ENCODE measurements at regions not wholly inside any gene's neighbourhood (a gene's known extent, or its start where the extent isn't known, plus 50 kb on each side); places are given as distances from the start of the nearest gene placed in this dataset.

DNA sequence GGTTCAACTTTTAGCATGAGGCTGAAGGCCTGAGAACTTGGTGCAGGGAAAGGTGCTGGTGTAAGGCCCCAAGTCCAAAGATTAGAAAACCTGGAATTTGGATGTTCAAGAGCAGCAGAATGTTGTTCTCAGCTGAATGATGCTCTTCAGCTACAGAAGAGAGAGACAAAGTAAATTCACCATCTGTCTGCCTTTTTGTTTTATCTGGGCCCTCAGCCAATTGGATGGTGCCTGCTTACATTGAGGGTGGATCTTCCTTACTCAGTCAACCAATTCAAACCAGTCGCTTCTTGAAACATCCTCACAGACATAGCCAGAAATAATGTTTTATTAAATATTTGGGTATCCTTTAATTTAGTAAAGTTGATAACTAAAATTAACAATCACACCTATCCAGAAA is 748.2 kb upstream of the ADAMTS5 start:
- TF ChIP-seq POLR2A (IDR thresholded peaks at IDR 0.05) (no peak), EP300 (IDR thresholded peaks at IDR 0.05) (no peak), POLR2AphosphoS5 (IDR thresholded peaks at IDR 0.05) (no peak)
- TF ChIP-seq, protein P1, sequence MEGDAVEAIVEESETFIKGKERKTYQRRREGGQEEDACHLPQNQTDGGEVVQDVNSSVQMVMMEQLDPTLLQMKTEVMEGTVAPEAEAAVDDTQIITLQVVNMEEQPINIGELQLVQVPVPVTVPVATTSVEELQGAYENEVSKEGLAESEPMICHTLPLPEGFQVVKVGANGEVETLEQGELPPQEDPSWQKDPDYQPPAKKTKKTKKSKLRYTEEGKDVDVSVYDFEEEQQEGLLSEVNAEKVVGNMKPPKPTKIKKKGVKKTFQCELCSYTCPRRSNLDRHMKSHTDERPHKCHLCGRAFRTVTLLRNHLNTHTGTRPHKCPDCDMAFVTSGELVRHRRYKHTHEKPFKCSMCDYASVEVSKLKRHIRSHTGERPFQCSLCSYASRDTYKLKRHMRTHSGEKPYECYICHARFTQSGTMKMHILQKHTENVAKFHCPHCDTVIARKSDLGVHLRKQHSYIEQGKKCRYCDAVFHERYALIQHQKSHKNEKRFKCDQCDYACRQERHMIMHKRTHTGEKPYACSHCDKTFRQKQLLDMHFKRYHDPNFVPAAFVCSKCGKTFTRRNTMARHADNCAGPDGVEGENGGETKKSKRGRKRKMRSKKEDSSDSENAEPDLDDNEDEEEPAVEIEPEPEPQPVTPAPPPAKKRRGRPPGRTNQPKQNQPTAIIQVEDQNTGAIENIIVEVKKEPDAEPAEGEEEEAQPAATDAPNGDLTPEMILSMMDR (IDR thresholded peaks at IDR 0.05), result no peak
- ATAC-seq, result no peak
- H3K4me1 ChIP-seq, result peaks cover 0 to 5% (median 0%) of the 10 kb centered on the region in 3 donors
- no peaks in the 10 kb centered on the region for H3K36me3 ChIP-seq
- no peaks in the 10 kb centered on the region for H3K9me3 ChIP-seq
- H3K27ac ChIP-seq, result no peak overlapping the region
- H3K27me3 ChIP-seq, result no peaks in the 10 kb centered on the region
- 71% methylated on average over 1 of the region's 1 CpG for WGBS, 2 donors (ENCODE audit: low coverage in 1 of 2)
- H3K4me3 ChIP-seq, result no peak overlapping the region

DNA sequence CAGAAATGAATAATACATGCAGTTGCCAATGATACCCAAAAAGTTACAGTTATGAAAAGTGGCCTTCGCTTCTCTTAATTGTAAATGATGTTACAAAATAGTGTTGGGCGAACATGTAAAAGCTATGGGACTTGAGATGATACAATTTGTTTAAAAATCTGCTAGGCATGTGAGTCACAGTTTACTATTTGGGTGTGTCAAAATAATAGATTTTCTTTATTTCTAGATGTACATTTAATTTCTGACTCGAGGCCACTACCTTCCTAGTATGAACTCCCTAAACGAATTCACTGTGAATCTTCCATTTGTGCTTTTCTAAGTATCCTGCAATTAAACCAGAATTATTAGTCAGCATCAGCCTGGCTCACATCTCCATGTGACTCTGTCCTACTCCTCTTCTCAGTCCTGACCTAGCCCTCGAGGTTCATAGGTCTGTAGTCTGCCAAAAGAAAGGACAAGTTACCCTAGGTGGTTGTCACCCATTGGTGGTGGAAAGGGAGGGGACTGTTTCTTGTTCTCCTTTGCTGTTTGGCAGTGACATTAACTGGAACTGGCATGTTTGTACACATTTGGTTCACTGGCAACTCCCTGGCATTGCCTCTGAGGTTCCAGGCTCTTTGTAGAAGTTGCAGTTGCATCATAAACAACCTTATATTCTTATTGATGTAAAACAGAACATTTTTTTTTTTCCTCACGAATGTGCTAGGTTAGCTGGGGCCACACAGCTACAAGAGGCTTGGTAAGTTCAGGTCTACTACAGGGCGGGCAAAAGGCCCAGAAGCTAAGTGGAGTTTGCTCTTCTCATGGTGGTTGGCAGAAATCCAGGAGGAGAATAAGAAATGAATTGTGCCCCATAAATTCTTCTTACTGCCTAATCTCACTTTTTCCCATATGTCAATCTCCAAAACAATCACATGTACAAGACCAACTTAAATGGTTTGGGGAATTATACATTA is 746.5 kb upstream of the ADAMTS5 start:
- H3K27me3 ChIP-seq, result no peaks in the 10 kb centered on the region
- no peak for ATAC-seq
- H3K4me1 ChIP-seq, result peaks cover 0 to 5% (median 0%) of the 10 kb centered on the region in 3 donors
- 70 to 73% methylated on average over 7 of the region's 7 CpGs for WGBS, 2 donors (ENCODE audit: low coverage in 1 of 2)
- no peaks in the 10 kb centered on the region for H3K9me3 ChIP-seq
- H3K36me3 ChIP-seq, result no peaks in the 10 kb centered on the region
- no peak overlapping the region for H3K4me3 ChIP-seq
- TF ChIP-seq EP300 (IDR thresholded peaks at IDR 0.05) (no peak), POLR2A (IDR thresholded peaks at IDR 0.05) (no peak), POLR2AphosphoS5 (IDR thresholded peaks at IDR 0.05) (peak; percentile 82)
- TF ChIP-seq, protein P1 (IDR thresholded peaks at IDR 0.05), result no peak
- no peak overlapping the region for H3K27ac ChIP-seq

DNA sequence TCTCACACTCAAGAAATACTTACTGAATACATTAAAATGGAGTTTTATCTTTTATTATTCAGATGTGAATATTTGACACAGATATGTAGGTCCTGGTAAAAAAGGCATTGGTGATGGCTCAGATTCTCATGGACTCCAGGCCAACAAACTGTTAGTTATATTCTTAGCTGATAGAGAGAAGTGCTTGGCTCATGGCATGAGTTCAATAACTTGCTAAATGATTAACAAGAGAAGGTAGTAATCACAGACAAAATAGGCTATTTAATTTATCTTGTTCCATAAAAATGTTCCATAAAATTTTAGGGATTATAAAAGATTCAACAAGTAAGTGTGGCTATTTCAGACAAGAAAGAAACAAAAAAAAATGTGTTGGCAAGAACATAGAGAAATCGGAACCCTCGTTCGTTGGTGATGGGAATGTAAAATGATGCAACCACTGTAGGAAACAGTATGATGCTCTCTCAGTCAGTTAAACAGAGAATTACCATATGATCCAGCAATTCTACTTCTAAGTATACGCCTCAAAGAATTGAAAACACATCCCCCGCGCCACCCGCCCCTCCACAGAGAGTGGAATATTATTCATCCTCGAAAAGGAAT is 737.8 kb upstream of the ADAMTS5 start:
- peaks cover 3 to 28% (median 3%) of the 10 kb centered on the region in 3 donors for H3K4me1 ChIP-seq
- ATAC-seq, result no peak
- no peak overlapping the region for H3K27ac ChIP-seq
- no peaks in the 10 kb centered on the region for H3K36me3 ChIP-seq
- 80 to 96% methylated on average over 8 of the region's 8 CpGs for WGBS, 2 donors (ENCODE audit: low coverage in 1 of 2)
- H3K9me3 ChIP-seq, result peaks cover 0 to 7% (median 0%) of the 10 kb centered on the region in 3 donors
- TF ChIP-seq, protein P1 (IDR thresholded peaks at IDR 0.05), result no peak
- peak; percentile 11 for TF ChIP-seq POLR2AphosphoS5 (IDR thresholded peaks at IDR 0.05)
- no peaks in the 10 kb centered on the region for H3K27me3 ChIP-seq
- H3K4me3 ChIP-seq, result no peak overlapping the region

DNA sequence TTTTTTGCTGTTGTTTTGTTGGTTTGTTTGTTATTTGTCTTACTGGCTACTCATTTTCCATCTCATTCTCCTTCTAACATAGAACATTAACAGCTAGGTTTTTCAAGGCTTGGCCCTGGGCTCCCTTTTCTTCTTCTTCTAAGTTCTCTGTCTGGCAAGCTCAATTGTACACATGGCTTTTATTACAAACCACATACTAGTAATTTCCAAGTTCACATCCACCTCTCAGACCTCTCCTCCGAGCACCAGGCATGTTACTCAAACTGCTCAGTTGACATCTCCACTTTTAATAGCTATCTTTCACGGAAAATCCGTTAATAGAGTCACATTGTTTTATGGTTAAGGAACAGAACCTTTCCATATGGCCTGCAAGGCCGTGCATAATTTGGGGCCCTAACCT is 736.9 kb upstream of the ADAMTS5 start:
- no peaks in the 10 kb centered on the region for H3K36me3 ChIP-seq
- 66% methylated on average over 4 of the region's 4 CpGs for WGBS, 2 donors (ENCODE audit: low coverage in 1 of 2)
- peaks cover 0 to 7% (median 0%) of the 10 kb centered on the region in 3 donors for H3K9me3 ChIP-seq
- H3K4me3 ChIP-seq, result no peak overlapping the region
- H3K27me3 ChIP-seq, result no peaks in the 10 kb centered on the region
- H3K4me1 ChIP-seq, result peaks cover 3 to 28% (median 3%) of the 10 kb centered on the region in 3 donors
- TF ChIP-seq POLR2A (IDR thresholded peaks at IDR 0.05) (no peak), EP300 (IDR thresholded peaks at IDR 0.05) (no peak), POLR2AphosphoS5 (IDR thresholded peaks at IDR 0.05) (no peak)
- TF ChIP-seq, protein P1 (IDR thresholded peaks at IDR 0.05), result no peak
- H3K27ac ChIP-seq, result peak overlapping the region in 2 of 4 donors; percentile 7 to 14
- no peak for ATAC-seq
